ENCODE measurements at regions not wholly inside any gene's neighbourhood (a gene's known extent, or its start where the extent isn't known, plus 50 kb on each side); places are given as distances from the start of the nearest gene placed in this dataset.
"Not testable (repeated sequence)": the region's sequence is repeated elsewhere in the genome, so short reads cannot be mapped to it uniquely, and the experiment has no call there.

DNA sequence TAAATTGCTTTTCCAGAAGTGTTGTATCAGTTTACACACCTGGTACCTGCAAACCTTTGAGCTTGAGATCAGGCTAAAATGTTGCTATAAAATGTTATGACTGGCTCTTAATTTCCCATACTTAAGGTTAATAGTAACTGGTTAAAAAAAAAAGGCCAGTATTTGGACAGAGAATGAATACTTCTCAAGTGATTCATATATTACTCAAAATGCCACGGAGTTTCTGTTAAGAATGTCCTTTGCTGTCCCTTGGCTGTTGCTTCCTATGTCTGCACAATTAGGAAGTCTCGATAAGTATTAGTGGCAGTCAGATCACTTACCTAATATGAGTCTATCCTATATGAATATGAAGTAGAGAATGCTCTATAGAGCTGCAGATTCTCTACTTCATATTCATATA is 232.2 kb upstream of the IGFBP7 start:
- TF ChIP-seq, protein P1, sequence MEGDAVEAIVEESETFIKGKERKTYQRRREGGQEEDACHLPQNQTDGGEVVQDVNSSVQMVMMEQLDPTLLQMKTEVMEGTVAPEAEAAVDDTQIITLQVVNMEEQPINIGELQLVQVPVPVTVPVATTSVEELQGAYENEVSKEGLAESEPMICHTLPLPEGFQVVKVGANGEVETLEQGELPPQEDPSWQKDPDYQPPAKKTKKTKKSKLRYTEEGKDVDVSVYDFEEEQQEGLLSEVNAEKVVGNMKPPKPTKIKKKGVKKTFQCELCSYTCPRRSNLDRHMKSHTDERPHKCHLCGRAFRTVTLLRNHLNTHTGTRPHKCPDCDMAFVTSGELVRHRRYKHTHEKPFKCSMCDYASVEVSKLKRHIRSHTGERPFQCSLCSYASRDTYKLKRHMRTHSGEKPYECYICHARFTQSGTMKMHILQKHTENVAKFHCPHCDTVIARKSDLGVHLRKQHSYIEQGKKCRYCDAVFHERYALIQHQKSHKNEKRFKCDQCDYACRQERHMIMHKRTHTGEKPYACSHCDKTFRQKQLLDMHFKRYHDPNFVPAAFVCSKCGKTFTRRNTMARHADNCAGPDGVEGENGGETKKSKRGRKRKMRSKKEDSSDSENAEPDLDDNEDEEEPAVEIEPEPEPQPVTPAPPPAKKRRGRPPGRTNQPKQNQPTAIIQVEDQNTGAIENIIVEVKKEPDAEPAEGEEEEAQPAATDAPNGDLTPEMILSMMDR (IDR thresholded peaks at IDR 0.05; ENCODE audit: control insufficient read depth, extremely low read depth, insufficient read depth): no peak
- H3K4me3 ChIP-seq (ENCODE audit: low read depth, low read length): no peak overlapping the region
- no peak for DNase-seq (ENCODE audit: low read depth)

DNA sequence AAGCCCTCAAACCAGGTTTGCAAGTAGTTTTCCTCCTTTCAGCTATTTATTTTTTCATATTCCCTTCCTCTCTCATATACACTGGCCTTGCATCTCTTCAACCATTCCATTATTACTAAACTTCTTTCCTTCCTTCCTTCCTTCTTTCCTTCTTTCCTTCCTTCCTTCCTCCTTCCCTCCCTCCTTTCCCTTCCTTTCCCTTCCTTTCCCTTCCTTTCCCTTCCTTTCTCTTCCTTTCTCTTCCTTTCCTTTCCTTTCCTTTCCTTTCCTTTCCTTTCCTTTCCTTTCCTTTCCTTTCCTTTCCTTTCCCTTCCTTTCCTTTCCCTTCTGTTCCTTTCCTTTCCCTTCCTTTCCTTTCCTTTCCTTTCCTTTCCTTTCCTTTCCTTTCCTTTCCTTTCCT is 228.7 kb upstream of the IGFBP7 start:
- not testable (repeated sequence) for H3K4me3 ChIP-seq (ENCODE audit: low read depth, low read length); DNase-seq (ENCODE audit: low read depth)

DNA sequence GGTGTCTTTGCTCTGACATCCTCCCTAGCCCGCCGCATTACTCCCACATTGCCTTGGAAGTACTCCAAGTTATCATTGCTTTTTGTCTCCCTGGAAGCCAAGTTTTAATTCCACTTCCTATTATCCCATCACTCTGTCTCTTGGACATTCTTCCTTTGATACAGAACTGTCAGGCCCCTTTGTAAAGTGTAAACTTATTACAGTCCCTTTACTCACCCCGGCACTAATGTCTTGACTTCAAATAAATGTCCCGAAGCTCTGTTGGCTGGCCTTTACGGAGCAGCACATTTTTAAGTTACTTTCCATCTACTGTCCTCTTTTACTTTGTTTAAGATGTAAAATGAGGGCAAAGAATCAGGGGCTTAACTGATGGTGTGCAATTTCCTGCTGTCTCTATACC is 223.5 kb upstream of the IGFBP7 start:
- H3K4me3 ChIP-seq (ENCODE audit: low read depth, low read length): no peak overlapping the region
- TF ChIP-seq, protein P1 (IDR thresholded peaks at IDR 0.05; ENCODE audit: control insufficient read depth, extremely low read depth, insufficient read depth): no peak
- no peak for DNase-seq (ENCODE audit: low read depth)

DNA sequence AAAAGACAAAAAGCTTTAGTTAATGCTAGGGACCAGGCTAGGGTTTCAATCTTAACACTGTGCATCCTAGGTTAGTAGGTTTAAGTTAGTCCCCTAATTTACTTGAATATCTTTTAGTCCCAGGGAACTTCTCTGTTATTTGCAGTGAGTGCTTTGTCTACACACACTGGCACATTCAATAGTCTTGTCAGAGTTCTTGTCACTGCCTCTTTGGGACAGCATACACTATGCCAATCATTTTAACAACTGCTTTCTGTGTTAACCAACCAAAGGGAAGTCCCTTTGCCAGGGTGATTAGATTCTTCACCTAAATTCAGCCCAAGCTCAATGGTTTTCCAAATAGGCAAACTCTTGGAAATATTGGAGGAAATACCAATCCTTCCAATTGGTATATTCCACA is 221.8 kb upstream of the IGFBP7 start:
- DNase-seq (ENCODE audit: low read depth): no peak
- H3K4me3 ChIP-seq (ENCODE audit: low read depth, low read length): no peak overlapping the region
- TF ChIP-seq, protein P1 (IDR thresholded peaks at IDR 0.05; ENCODE audit: control insufficient read depth, extremely low read depth, insufficient read depth): no peak

DNA sequence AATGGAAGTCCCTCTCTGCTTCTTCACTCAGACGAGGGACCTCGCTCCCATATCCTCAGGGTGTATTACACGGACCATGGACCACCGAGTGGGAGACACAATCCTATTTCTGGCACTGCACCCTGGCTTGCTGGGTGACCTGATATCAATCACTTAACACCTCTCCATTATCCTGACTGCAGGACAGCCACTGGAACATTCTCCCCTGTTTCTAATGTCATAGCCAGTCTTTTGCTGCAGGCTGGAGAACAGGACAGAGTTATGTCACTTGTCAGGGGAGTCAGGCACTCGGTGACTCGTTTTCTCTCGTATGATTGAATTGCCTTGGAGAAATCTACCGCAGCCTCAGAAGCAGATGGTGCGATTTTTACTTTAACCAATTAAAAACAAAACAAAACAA is 219.1 kb upstream of the IGFBP7 start:
- no peak overlapping the region for H3K4me3 ChIP-seq (ENCODE audit: low read depth, low read length)
- TF ChIP-seq, protein P1 (IDR thresholded peaks at IDR 0.05; ENCODE audit: control insufficient read depth, extremely low read depth, insufficient read depth): no peak
- DNase-seq (ENCODE audit: low read depth): no peak

DNA sequence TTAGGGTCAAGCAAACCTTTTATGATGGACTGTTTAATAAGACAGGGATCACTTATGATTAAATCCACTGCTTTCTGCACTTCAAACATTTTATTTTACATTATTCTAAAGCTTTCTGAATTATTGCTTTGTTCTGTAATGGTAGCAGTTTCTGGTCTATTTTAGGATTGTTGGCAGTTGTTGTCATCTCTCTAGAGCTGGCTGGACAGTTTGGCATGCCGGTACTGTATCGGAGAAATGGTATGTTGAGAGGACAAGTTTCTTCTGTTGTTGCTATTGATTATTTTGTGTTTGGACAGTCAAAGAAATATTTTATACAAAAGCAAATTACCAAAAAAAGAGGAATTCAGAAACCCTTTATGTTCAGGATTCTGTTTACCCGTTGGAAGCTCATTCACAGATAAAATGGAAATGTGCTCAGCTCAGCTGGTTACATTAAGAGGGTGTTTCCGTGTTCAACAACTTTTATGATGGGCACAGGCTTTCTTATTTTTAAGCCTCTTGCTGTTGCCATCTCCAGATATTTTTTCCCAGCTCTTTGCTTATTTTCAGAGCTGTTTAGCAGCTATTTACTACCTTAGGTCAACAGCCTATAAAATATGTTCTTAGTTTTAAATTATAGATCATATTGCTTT is 214.6 kb upstream of the IGFBP7 start:
- TF ChIP-seq, protein P1 (IDR thresholded peaks at IDR 0.05; ENCODE audit: control insufficient read depth, extremely low read depth, insufficient read depth): no peak
- no peak for DNase-seq (ENCODE audit: low read depth)

DNA sequence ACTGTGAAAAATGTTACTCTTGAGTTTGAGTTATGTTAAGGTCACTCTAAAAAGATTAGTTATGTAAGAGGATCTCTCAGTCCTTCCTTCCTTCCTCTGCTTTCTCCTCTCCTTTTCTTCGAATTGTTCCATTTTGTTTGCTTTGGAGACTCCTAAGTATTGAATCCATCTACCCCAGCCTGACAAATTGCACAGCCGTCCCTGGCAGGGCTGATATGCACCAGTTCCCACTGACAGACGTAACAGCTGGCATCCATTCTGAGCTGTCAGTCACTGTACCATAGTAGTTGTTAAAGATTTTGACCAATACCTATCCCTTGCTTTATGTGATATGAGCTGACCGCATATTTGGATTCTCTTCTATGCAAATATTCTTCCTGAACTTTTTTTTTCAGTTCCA is 210.7 kb upstream of the IGFBP7 start:
- no peak overlapping the region for H3K4me3 ChIP-seq (ENCODE audit: low read depth, low read length)
- DNase-seq (ENCODE audit: low read depth): no peak
- TF ChIP-seq, protein P1 (IDR thresholded peaks at IDR 0.05; ENCODE audit: control insufficient read depth, extremely low read depth, insufficient read depth): no peak

More for the DNA sequence above, 214.6 kb upstream of the IGFBP7 start:
- no peak overlapping the region for H3K4me3 ChIP-seq (ENCODE audit: low read depth, low read length)

Data from LNCaP clone FGC (cell line).